NCI-H146 (cell line): ENCODE measurements at regions not wholly inside any gene's neighbourhood (a gene's known extent, or its start where the extent isn't known, plus 50 kb on each side); places are given as distances from the start of the nearest gene placed in this dataset.
A peak's percentile ranks its signal among the peaks of the same experiment; 100 is the strongest.
"Not testable (repeated sequence)": the region's sequence is repeated elsewhere in the genome, so short reads cannot be mapped to it uniquely, and the experiment has no call there.

ENCODE experiments used
- DNase-seq: peaks from one replicate; lab custom pipeline; 2025; lab: John Stamatoyannopoulos, UW

DNA sequence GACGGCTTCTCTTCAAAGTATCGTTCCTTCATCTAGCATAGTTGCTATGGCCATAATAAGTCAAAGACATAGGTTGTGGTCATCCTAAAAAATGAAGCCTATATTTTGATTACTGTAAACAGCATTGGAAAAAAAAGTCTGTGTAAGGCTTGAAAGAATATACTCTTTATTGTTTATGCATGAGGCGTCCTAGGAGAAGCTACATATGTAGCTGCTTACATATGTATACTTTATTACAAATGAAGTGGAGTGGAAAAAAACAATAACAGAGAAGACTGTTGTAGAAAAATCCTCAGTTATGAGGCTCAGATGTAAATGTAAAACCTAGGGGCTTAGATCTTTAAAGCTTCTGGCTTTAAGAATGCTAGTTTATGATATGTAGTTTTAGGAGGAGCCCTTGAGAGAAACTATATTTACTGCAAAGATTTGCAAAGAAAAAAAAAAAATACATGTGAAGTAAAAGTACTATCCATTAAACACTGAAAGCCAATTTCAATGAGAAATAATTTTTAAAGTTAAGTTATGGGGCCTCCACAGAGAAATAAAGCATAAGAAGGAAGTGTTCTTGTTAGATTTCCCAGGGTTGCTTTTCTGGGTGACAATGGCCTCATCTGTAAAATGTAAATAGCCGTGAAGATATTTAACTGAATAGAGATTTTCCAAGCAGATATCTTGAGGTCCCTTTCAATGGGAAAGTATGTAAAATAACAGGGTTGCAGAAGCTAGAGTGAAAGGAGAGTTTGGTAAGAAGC, 598.2 kb downstream of the TRIML1 start:
- DNase-seq: no peak

DNA sequence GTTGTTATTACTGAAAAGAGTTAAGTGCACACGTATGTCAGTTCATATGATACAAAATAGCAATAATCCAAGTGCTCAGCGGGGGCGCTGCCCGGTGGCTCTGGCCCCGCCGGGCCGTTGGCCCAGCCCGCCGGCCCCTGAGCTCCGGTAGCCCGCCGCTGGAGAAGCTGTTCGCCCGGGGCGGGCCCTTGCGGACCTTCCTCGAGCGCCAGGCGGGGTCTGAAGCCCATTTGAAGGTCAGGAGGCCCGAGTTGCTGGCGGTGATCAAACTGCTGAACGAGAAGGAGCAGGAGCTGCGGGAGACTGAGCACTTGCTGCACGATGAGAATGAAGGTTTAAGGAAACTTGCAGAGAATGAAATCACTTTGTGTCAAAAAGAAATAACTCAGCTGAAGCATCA, 599.0 kb downstream of the TRIML1 start:
- peak; percentile 2 for DNase-seq

DNA sequence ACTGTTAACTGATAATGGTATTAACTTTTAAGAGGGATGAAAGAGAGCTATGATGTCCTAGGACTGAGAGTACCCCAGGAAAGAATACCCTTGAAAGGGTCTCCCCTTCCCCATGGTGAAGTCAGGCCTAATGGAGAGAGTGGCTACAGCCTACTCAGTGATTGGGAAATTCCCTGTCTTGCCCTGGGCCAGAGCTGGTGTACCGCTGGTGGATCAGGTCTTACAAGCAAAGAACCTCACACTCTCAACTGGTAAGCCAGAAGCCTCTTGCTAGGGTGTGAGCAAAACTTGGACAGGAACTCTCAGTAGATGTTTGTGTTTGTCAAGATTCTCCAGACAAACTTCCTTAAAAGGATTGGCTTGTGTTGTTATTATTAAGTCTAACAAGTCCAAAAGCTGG, 600.9 kb downstream of the TRIML1 start:
- DNase-seq: not testable (repeated sequence)

DNA sequence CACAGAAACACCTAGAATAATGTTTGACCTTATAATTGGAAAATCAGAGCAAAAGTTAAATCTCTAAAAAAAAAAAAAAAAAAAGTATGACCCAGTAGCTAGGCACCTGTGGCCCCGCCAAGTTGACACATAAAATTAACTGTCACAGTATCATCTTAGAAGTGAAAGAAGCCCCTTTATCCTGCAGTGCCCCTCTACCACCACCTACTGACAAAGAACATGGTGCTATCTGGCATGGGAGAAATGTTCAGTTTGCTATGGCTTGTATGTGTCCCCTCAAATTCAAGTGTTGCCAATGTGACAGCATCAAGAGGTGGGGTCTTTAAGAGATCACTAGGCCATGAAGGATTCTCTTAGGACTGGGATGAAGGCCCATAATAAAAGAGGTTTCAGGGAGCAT, 601.5 kb downstream of the TRIML1 start:
- DNase-seq: not testable (repeated sequence)

DNA sequence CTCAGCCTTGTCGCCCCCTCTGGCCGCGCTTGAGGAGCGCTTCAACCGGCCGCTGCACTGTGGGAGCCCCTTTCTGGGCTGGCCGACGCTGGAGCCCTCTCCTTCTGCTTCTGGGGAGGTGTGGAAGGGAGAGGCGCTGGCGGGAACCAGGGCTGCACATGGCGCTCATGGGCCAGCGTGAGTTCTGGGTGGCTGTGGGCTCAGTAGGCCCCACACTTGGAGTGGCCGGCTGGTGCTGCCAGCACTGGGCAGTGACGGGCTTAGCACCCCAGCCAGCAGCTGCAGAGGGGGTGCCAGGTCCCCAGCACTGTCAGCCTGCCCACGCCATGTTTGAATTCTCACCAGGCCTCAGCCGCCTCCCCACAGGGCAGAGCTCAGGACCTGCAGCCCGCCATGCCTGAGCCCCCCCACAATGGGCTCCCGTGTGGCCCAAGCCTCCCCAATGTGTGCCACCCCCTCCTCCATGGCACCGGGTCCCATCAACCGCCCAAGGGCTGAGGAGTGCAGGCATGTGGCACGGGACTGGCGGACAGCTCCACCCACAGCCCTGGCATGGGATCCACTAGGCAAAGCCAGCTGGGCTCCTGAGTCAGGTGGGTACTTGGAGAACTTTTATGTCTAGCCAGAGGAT, 615.2 kb downstream of the TRIML1 start:
- DNase-seq: no peak

DNA sequence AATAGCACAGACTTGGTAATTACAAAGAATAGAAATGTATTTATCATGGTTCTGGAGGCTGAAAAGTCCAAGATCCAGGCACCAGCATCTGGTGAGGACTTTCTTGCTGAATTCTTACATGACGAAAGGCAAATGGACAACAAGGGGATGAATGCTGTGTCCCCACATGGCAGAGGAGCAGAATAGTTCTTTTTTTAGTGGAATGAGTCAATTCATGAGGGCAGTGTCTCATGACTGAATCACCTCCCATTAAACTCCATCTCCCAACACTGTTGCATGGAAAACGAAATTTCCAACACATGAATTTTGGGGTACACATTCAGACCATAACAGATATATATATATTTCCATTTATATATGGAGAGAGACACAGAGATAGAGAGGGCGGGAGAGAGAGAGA, 628.3 kb downstream of the TRIML1 start:
- no peak for DNase-seq

DNA sequence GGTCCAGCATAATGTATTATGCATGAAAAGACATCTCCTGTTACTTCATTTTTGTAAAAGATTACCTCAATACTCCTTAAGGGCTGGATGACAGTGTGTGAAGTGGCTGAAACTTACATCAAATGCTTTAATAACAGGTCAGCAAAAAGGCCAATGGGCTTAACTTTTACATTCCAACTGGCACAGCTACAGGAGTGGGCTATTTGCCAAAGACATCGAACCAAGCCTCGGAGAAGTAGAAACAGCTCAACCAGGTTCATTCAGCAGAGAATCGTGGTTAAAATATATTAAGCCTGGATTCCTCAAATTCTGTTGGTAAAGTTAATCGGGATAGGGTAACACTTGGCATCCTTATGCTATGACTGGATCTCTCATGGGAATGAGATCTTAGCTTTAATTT, 639.7 kb downstream of the TRIML1 start:
- no peak for DNase-seq

DNA sequence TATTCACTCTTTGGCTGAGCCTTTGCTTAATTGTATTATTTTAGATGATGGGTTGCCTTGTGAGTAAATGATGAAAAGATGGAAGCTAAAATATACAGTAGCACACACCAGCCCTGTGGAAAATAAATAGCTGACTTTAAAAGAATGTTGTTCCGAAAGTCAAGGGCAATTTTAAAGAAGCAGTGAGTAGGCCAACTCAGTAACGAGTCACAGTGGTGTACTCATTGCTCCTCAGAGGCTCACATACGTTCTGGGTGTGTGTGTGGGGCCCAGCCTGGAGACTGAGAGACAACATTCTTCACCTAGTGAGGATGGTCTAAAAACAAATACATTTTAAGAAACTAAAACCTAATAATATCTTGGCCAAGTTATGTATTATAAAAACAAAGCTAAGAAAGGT, 640.3 kb downstream of the TRIML1 start:
- DNase-seq: no peak

DNA sequence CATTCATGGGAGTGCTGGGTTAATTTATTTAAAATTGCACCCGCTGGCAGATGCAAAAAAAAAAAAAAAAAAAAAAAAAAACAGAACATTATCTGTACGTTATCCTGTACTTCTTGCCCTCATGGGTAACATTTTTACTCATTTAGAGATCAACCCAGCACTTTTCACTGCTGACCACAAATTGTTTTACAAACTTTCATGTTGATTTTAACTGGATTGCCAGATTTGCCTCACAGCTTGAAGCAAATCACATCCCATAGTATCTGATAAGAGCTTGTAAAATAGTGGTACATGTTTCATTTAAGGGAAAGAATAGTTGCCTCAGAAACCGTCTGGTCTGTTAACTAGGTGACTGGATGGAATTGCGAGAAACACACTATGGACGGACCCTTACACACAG, 640.8 kb downstream of the TRIML1 start:
- DNase-seq: no peak

DNA sequence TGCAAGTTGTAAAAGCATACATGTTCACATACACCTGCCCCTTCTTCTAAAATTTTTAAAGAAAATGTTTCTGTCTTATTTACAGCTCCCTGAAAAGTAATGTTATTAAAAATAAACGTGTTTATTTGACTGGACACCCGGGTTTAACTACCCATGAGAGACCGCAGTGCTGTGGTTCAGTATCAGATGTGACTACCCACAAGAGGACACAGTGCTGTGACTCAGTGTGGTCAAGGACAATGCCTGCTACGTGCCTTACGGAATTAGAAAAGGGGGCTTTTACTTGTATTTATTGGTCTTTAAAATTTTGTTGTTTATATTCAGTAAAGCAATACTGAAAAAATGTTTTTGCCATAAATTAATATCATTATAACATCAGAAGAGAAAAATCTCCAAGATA, 641.4 kb downstream of the TRIML1 start:
- no peak for DNase-seq

DNA sequence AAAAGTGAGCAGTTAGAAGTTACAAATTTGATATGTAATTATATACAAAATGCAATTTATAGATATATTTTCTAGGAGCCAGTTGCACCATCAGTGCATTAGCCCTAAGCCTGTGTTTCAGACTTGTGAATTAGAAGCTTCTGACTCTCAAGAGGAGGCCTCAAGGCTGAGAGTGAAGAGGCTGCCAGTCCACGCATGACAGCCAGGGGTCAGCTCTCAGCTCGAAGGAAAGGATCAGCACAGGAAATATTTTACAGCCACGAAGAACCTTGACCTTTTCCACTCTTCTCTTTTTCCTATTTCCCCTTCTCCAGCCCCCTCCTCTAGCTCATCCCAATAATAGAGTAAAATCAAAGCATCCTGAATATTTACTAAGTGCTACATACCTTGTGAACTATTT, 642.4 kb downstream of the TRIML1 start:
- no peak for DNase-seq

DNA sequence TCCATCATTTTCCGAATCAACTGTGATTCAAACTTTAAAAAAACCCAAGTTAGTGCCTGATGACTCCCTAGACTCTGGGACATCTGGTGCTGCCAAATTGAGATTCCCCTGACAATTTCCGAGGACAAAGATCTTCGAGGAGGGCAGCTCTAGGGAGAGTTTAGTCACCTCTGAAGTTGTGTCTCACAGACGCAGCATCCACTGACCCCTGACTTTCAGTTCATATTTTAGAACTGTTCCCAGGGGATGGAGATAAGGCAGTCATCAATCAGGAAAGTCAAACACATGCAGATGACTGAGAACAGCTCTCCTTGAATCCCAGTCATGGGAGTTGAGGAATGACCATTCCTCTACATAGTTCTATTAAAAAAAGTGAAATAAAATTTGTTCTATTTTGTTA, 643.9 kb downstream of the TRIML1 start:
- no peak for DNase-seq

DNA sequence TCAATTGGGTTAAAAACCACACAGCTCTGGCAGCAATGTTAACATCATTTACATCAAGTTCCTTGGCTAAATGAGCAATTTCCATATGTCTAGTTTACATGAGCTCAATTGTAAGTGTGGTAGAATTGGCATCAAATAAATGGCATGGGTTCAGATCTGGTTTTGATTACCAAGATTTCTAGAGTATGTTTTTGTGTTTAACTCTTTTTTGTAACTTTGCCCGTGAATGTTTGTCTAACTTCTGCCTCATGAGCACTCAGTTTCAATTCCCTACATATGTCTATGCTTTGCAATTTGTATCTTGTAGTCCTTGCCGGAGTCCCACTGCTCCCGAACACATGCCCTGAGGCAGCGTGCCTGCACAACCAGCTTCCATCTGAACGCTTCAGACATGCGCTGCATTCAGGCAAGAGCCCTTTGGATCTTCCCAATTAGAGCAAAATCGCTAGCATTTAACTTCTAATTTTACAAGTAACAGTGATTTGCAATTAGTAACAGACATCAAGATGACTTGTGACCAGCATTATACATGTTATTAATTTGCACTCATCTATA, 644.4 kb downstream of the TRIML1 start:
- no peak for DNase-seq

DNA sequence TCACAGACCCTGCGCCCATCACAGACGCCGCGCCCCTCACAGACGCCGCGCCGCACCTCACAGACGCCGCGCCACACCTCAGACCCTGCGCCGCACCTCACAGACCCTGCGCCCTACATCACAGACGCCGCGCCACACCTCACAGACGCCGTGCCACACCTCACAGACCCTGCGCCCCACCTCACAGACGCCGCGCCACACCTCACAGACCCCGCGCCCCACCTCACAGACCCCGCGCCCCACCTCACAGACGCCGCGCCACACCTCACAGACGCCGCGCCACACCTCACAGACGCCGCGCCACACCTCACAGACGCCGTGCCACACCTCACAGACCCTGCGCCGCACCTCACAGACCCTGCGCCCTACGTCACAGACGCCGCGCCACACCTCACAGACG, 657.4 kb downstream of the TRIML1 start:
- not testable (repeated sequence) for DNase-seq

DNA sequence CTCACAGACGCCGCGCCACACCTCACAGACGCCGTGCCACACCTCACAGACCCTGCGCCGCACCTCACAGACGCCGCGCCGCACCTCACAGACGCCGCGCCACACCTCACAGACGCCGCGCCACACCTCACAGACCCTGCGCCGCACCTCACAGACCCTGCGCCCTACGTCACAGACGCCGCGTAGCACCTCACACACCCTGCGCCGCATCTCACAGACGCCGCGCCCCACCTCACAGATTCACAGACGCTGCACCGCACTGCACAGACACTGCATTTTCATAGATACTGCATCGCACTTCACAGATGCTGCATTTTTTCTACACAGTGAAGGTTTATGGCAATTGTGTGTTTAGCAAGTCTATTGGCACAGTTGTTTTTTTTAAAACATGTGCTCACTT, 657.8 kb downstream of the TRIML1 start:
- DNase-seq: not testable (repeated sequence)

DNA sequence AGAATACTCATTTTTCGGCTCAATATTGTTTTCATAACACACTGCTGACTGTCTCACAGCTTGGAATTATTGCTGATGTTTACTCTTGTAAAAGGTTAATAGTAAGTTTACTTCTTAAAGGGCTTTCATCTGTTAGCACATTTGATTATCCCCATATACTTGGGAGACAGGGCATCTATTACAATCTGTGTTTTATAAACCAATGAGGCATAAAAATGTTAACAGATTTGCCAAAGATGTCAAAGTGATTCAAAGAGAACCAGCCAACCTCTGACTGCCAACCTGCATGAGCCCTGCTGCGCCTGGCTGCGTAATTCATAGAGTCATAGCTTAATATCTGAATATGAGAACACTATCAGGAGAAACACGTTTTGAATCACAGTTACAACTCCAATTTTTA, 665.6 kb downstream of the TRIML1 start:
- DNase-seq: no peak

DNA sequence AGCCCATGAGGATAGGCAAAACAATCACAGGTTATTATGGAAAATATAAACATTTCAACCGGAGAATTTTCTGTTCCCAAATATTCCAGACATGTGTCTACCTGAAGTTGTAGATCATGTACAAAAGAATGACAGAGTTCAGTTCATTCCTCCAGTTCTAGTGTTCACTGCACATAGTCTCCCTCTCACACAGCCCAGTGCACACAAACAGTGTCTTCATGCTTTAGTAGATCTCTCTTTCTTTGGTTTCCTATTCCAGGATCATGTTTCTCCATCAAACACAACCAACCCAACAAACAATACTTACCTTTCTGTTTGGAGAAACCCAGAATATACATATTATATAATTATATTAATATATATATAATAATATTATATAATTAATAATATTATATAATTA, 671.9 kb downstream of the TRIML1 start:
- DNase-seq: no peak

DNA sequence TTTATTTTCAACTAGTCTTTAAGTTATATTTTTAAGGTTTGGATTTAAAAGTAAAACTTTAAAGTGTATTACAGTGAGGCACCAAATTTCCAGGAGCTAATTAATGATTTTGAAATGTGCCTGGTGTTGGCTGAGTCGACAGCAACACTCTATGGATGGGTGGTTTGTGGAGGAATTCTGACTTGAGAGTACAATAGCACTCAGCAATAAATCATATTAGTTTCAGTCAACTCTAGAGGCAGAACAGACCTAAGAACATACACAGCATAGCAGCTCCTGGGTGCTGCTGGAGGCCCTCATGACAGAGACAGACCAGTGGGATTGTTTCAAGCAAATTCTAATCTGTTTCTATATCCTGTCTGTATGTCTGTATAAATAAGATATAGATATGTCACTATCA, 673.4 kb downstream of the TRIML1 start:
- no peak for DNase-seq

DNA sequence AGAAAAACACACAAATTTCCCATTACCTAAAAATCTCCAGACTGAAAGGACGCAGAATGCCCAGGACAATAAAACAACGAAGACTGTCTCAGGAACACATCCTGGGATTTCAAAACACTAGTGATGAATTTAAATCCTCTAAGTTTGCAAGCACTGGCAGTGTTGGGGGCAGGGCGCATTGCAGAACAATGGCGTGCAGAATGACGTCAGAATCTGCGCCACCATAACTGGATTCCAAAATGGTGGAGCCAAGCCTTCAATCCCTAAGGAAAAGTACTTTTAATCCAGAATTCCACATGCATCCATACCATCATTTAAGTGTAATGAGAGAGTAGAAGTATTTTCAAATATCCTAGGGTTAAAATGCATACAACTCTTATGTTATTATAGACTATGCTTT, 679.1 kb downstream of the TRIML1 start:
- DNase-seq: no peak

DNA sequence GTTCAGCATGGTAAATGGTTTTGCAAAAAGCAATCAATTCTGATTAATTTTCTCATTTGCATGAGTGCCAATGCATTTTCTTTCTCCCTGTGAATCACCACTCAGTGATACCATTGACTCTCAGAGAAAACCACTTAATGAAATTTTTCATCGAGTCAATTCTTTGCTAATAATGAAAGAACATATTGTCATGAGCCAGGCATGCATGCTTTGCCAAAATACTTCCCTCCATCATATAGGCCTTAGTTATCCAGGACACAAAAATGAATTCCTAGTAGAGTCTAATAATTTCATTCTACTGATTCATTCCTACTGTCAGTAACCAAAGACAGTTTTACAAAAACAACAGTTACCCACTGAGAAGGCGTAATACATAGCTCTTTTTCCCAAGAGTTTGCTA, 680.0 kb downstream of the TRIML1 start:
- DNase-seq: no peak

DNA sequence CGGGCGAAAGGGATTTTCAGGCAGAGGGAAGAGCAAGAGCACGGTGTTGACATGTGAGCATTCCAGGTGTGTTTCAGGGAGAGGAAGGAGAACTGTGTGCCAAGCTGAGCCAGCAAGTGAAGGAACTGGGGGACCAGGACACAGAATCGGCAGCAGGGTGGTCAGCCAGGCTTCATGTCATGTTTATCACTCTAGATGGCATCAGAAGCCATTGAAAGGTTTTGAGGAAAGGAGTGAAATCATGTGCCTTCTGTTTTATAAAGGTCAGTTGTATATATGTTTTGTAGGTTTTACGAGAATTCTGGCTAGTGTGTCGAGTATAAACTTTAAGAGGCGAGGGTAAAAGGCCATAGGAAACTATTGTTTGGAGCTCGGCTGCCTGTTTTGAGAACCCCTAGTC, 682.3 kb downstream of the TRIML1 start:
- no peak for DNase-seq

DNA sequence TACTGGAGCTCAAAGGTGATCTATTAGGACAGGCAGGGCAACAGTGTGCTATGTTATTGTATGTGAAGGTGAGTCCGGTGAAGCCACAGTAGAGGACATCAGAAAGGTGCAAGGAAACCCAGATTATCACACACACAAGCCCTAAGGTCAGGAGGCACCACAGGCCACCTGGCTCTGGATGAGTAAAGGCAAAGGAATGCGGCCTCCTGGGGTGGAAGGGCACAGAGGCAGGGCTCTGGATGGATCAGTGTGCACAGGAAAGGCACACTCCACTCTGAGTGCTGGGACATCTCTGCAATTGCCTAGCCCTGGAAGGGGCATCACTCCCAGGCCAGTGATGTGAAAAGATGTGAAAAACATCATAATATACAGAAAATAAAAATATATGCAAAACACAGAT, 683.5 kb downstream of the TRIML1 start:
- no peak for DNase-seq

DNA sequence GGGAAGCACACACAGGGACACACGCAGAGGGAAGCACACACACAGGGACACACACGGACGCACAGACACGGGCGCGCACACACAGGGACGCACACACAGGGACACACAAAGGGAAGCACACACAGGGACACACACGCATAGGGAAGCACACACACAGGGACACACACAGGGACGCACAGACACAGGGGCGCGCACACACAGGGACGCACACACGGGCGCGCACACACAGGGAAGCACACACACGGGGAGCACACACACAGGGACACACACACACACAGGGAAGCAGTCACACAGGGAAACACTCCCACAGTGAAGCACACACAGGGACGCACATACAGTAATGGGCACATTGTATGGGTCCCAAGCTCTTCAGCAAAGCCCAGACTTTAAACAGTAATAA, 685.3 kb downstream of the TRIML1 start:
- DNase-seq: no peak

DNA sequence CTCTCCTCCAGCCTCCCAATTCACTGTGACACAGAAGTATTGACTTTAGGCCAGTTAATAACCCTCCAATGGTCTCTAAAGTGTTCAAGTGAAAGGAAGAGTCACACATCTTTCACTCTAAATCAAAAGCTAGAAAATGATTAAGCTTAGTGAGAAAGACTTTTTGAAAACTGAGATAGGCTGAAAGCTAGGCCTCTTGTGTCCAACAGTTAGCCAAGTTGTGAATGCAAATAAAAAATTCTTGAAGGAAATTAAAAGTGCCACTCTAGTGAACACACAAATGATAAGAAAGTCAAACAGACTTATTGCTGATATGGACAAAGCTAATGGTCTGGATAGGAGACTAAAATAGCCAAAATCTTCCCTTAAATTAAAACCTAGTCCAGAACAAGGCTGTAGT, 687.2 kb downstream of the TRIML1 start:
- DNase-seq: no peak
